ENCODE measurements at regions not wholly inside any gene's neighbourhood (a gene's known extent, or its start where the extent isn't known, plus 50 kb on each side); places are given as distances from the start of the nearest gene placed in this dataset.

- Histone ChIP-seq H3K4me2 (no peak overlapping the region), H3K27ac (ENCODE audit: low read depth in 2 of 2, low read length in 1 of 2) (no peak overlapping the region), H3K27me3 (ENCODE audit: insufficient read depth) (peaks cover 45% of the 10 kb centered on the region), H4K20me1 (ENCODE audit: insufficient read depth) (no peaks in the 10 kb centered on the region), H3K4me1 (ENCODE audit: control insufficient read depth in 1 of 2, insufficient read depth in 2 of 2, low read depth in 1 of 2, low read length in 1 of 2) (no peaks in the 10 kb centered on the region), H2AFZ (ENCODE audit: low read depth) (no peak overlapping the region), H3K36me3 (replicated peaks in 1 of 2; ENCODE audit: control insufficient read depth in 1 of 2, insufficient read depth in 2 of 2, low read length in 1 of 2) (no peaks in the 10 kb centered on the region), H3F3A (replicated peaks; ENCODE audit: insufficient read depth) (no peaks in the 10 kb centered on the region), H3K9ac (no peak overlapping the region), H3K9me3 (no peaks in the 10 kb centered on the region), H3K9me2 (no peaks in the 10 kb centered on the region), H3K4me3 (ENCODE audit: low read depth in 2 of 2, low read length in 1 of 2) (no peak overlapping the region), H3K79me2 (ENCODE audit: insufficient read depth) (no peaks in the 10 kb centered on the region)
- no peak for DNase-seq
- WGBS (ENCODE audit: low lambda C conversion rate) = 12% methylated on average over 11 of the region's 11 CpGs
- ChIA-PET CTCF (no interaction called here), POLR2A (no interaction called here)
- no peak for TF ChIP-seq EP300 (IDR thresholded peaks at IDR 0.05; ENCODE audit: borderline replicate concordance in 1 of 2, low read depth in 1 of 2, low read length in 1 of 2)
- TF ChIP-seq IRF3 (IDR thresholded peaks at IDR 0.05; ENCODE audit: low read depth, low read length) = no peak
Measured at GRCh38 chr14:98888927-98889835, 382.8 kb downstream of the BCL11B start.

GRCh38 chr14:98889836-98890185 is 382.2 kb downstream of the BCL11B start:
- no peak overlapping the region for H3K27ac ChIP-seq (ENCODE audit: low read depth in 2 of 2, low read length in 1 of 2)
- ChIA-PET CTCF (no interaction called here), POLR2A (no interaction called here)
- H4K20me1 ChIP-seq (ENCODE audit: insufficient read depth) = no peaks in the 10 kb centered on the region
- H3K4me3 ChIP-seq (ENCODE audit: low read depth in 2 of 2, low read length in 1 of 2) = no peak overlapping the region
- H3K4me2 ChIP-seq = no peak overlapping the region
- no peaks in the 10 kb centered on the region for H3K9me3 ChIP-seq
- no peak overlapping the region for H3K9ac ChIP-seq
- WGBS (ENCODE audit: low lambda C conversion rate) = 20% methylated on average over 6 of the region's 8 CpGs
- no peaks in the 10 kb centered on the region for H3K79me2 ChIP-seq (ENCODE audit: insufficient read depth)
- H3F3A ChIP-seq (replicated peaks; ENCODE audit: insufficient read depth) = no peaks in the 10 kb centered on the region
- H3K36me3 ChIP-seq (replicated peaks in 1 of 2; ENCODE audit: control insufficient read depth in 1 of 2, insufficient read depth in 2 of 2, low read length in 1 of 2) = no peaks in the 10 kb centered on the region
- no peak overlapping the region for H2AFZ ChIP-seq (ENCODE audit: low read depth)
- TF ChIP-seq PBX3 (IDR thresholded peaks at IDR 0.05) (no peak), EP300 (IDR thresholded peaks at IDR 0.05; ENCODE audit: borderline replicate concordance in 1 of 2, low read depth in 1 of 2, low read length in 1 of 2) (no peak), EZH2phosphoT487 (IDR thresholded peaks at IDR 0.05; ENCODE audit: borderline replicate concordance, low read depth) (no peak), MXI1 (IDR thresholded peaks at IDR 0.05; ENCODE audit: low read depth, low read length) (no peak), SIN3A (IDR thresholded peaks at IDR 0.05; ENCODE audit: borderline replicate concordance, low read depth, low read length) (no peak), RFX5 (IDR thresholded peaks at IDR 0.05; ENCODE audit: low read length) (no peak), JUND (IDR thresholded peaks at IDR 0.05) (no peak), POLR2AphosphoS5 (IDR thresholded peaks at IDR 0.05; ENCODE audit: low read depth, low read length) (no peak), USF1 (IDR thresholded peaks at IDR 0.05; ENCODE audit: borderline replicate concordance, low read depth) (no peak), FOXJ3 (CRISPR knock-in tag; IDR thresholded peaks at IDR 0.05) (no peak), RCOR1 (IDR thresholded peaks at IDR 0.05; ENCODE audit: low read length) (no peak), FOSL2 (IDR thresholded peaks at IDR 0.05; ENCODE audit: borderline replicate concordance, low read depth) (no peak), SMC3 (IDR thresholded peaks at IDR 0.05; ENCODE audit: low read depth, low read length) (no peak)
- peaks cover 45% of the 10 kb centered on the region for H3K27me3 ChIP-seq (ENCODE audit: insufficient read depth)
- no peak for DNase-seq
- no peaks in the 10 kb centered on the region for H3K4me1 ChIP-seq (ENCODE audit: control insufficient read depth in 1 of 2, insufficient read depth in 2 of 2, low read depth in 1 of 2, low read length in 1 of 2)
- H3K9me2 ChIP-seq = no peaks in the 10 kb centered on the region

Data from SK-N-SH (cell line).